Ishikawa (cell line): ENCODE measurements at regions not wholly inside any gene's neighbourhood (a gene's known extent, or its start where the extent isn't known, plus 50 kb on each side); places are given as distances from the start of the nearest gene placed in this dataset.

Experiments
- CEBPB ChIP-seq: IDR thresholded peaks from 2 replicates; pipeline ENCODE4 v1.6.1; 2012
- EP300 ChIP-seq: IDR thresholded peaks from 2 replicates; pipeline ENCODE4 v1.6.1; 2012; ENCODE audit warnings: borderline replicate concordance
- TAF1 ChIP-seq: IDR thresholded peaks from 2 replicates; pipeline ENCODE4 v1.6.1; 2012; ENCODE audit warnings: low read depth, mild to moderate bottlenecking
- YY1 ChIP-seq: IDR thresholded peaks from 2 replicates; pipeline ENCODE4 v1.6.1; 2012; ENCODE audit warnings: low read depth
- ZBTB7A ChIP-seq: IDR thresholded peaks from 2 replicates; pipeline ENCODE4 v1.6.1; 2012; ENCODE audit warnings: low read depth
- TF ChIP-seq, protein P1 (sequence below): IDR thresholded peaks from 2 replicates; pipeline ENCODE4 v1.6.1; 2012

DNA sequence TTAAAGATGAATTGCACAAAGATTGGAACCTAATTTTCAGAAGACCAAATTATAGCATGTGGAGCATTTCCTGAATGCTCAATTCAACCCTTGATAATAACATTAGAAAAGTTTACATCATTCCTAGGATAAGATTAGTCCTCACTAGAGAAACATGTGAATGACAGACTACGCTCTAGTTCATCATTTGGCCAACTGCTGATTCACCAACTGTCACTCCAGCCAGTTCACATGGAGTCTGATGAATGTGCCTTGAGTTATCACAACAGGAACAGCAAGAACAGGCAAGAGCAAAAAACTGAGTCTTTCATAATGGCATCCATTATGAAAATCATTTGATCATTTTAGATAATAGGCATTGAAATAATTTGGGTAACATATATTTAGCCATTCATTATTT lies 415.9 kb downstream of the PTPRC start:
- TF ChIP-seq EP300 (no peak), CEBPB (no peak), TAF1 (no peak), ZBTB7A (no peak), YY1 (no peak)
- TF ChIP-seq, protein P1, sequence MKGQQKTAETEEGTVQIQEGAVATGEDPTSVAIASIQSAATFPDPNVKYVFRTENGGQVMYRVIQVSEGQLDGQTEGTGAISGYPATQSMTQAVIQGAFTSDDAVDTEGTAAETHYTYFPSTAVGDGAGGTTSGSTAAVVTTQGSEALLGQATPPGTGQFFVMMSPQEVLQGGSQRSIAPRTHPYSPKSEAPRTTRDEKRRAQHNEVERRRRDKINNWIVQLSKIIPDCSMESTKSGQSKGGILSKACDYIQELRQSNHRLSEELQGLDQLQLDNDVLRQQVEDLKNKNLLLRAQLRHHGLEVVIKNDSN = no peak
